CD14-positive monocyte (primary cell): ENCODE measurements at regions not wholly inside any gene's neighbourhood (a gene's known extent, or its start where the extent isn't known, plus 50 kb on each side); places are given as distances from the start of the nearest gene placed in this dataset.
A peak's percentile ranks its signal among the peaks of the same experiment; 100 is the strongest.
"Not testable (repeated sequence)": the region's sequence is repeated elsewhere in the genome, so short reads cannot be mapped to it uniquely, and the experiment has no call there.

ENCODE experiments used
- DNase-seq, 3 donors: peaks; one replicate each; pipeline ENCODE4 v3.0.0-alpha.2; 2011 to 2022
- H2AFZ ChIP-seq: 2 replicates; pipeline ENCODE4 v1.6.0; 2012; ENCODE audit warnings: mild to moderate bottlenecking, low read depth, low read length, inconsistent platforms; ENCODE audit not compliant: insufficient read depth, poor library complexity, severe bottlenecking
- H3K27ac ChIP-seq, 2 donors: 1 replicate in 1 of 2; 2 replicates in 1 of 2; pipeline ENCODE4 v1.5.1; 2012 to 2013; ENCODE audit warnings: low read length in 2 of 2, control low read depth in 1 of 2, inconsistent platforms in 1 of 2, low read depth in 1 of 2, mild to moderate bottlenecking in 1 of 2
- H3K27me3 ChIP-seq, 2 donors: one replicate each; pipeline versions ENCODE4 v1.6.0 to v1.6.1; 2011 to 2013; ENCODE audit warnings: low read length in 2 of 2; ENCODE audit not compliant: control insufficient read depth in 2 of 2, insufficient read depth in 2 of 2
- H3K36me3 ChIP-seq, 2 donors: replicated peaks in 1 of 2; 1 replicate in 1 of 2; 2 replicates in 1 of 2; pipeline versions ENCODE4 v1.5.1 to v1.6.1; 2012 to 2013; ENCODE audit warnings: low read length in 2 of 2, control low read depth in 1 of 2, inconsistent platforms in 1 of 2, mild to moderate bottlenecking in 1 of 2; ENCODE audit not compliant: insufficient read depth in 2 of 2, control insufficient read depth in 1 of 2
- H3K4me1 ChIP-seq, 2 donors: 1 replicate in 1 of 2; 2 replicates in 1 of 2; pipeline versions ENCODE4 v1.5.1 to v1.6.1; 2012 to 2013; ENCODE audit warnings: low read length in 2 of 2, control low read depth in 1 of 2, inconsistent platforms in 1 of 2, mild to moderate bottlenecking in 1 of 2, moderate library complexity in 1 of 2; ENCODE audit not compliant: insufficient read depth in 2 of 2, control insufficient read depth in 1 of 2
- H3K4me2 ChIP-seq: replicated peaks from 2 replicates; pipeline ENCODE3; 2012; ENCODE audit warnings: low read length, moderate library complexity, mild to moderate bottlenecking; ENCODE audit not compliant: poor library complexity, severe bottlenecking; ENCODE audit errors: extremely low read depth
- H3K4me3 ChIP-seq, 3 experiments: fragments of 200-600 bp in 1 of 3; sonication (generic) in 1 of 3; replicated peaks in 1 of 3; 1 replicate in 2 of 3; 2 replicates in 1 of 3; pipeline ENCODE4 v1.5.1; 2011 to 2013; ENCODE audit warnings: low read length in 3 of 3, mild to moderate bottlenecking in 3 of 3, control low read depth in 2 of 3, low read depth in 2 of 3, inconsistent platforms in 1 of 3, moderate library complexity in 1 of 3
- H3K79me2 ChIP-seq: 2 replicates; pipeline ENCODE4 v1.6.0; 2012; ENCODE audit warnings: mild to moderate bottlenecking, control low read depth, inconsistent platforms, low read length, moderate library complexity; ENCODE audit not compliant: insufficient read depth
- H3K9ac ChIP-seq: 2 replicates; pipeline ENCODE4 v1.6.0; 2017; ENCODE audit warnings: low read length, mild to moderate bottlenecking; ENCODE audit not compliant: insufficient read depth, poor library complexity, severe bottlenecking
- H3K9me3 ChIP-seq, 2 donors: replicated peaks in 1 of 2; 1 replicate in 1 of 2; 2 replicates in 1 of 2; pipeline versions ENCODE4 v1.5.1 to v1.6.1; 2012 to 2013; ENCODE audit warnings: low read length in 2 of 2, control low read depth in 1 of 2; ENCODE audit not compliant: control insufficient read depth in 1 of 2, insufficient read depth in 1 of 2
- H4K20me1 ChIP-seq: 2 replicates; pipeline ENCODE4 v1.6.0; 2012; ENCODE audit warnings: mild to moderate bottlenecking, low read length, control low read depth, moderate library complexity; ENCODE audit not compliant: insufficient read depth
- H3K27ac Mint-ChIP-seq, 7 donors: one replicate each; pipeline ENCODE4 v1.8.0; 2020; ENCODE audit warnings: mild to moderate bottlenecking in 7 of 7, mixed read lengths in 7 of 7, moderate library complexity in 6 of 7, inconsistent platforms in 2 of 7
- H3K27me3 Mint-ChIP-seq, 3 donors: one replicate each; pipeline ENCODE4 v1.8.0; 2021 to 2022; ENCODE audit warnings: low read depth in 3 of 3, mild to moderate bottlenecking in 3 of 3, mixed read lengths in 3 of 3, moderate library complexity in 3 of 3, inconsistent platforms in 1 of 3
- H3K36me3 Mint-ChIP-seq, 2 donors: one replicate each; pipeline ENCODE4 v1.8.0; 2020; ENCODE audit warnings: mixed read lengths in 2 of 2, inconsistent platforms in 1 of 2, mild to moderate bottlenecking in 1 of 2
- H3K4me1 Mint-ChIP-seq: one replicate; pipeline ENCODE4 v1.8.0; 2020; ENCODE audit warnings: mild to moderate bottlenecking, mixed read lengths
- H3K4me3 Mint-ChIP-seq, 2 donors: one replicate each; pipeline ENCODE4 v1.8.0; 2020; ENCODE audit warnings: mild to moderate bottlenecking in 2 of 2, mixed read lengths in 2 of 2, moderate library complexity in 1 of 2
- H3K9me3 Mint-ChIP-seq, 7 donors: one replicate each; pipeline ENCODE4 v1.8.0; 2020 to 2022; ENCODE audit warnings: mixed read lengths in 7 of 7, mild to moderate bottlenecking in 6 of 7, moderate library complexity in 6 of 7, inconsistent platforms in 2 of 7
- CTCF ChIP-seq: fragments of 200-600 bp; IDR thresholded peaks from one replicate; pipeline ENCODE4 v1.8.0; 2022; ENCODE audit warnings: antibody characterized with exemption, mild to moderate bottlenecking
- WGBS: methylation state at CpG from one replicate; pipeline ENCODE4 v1.1.5; 2013; ENCODE audit warnings: missing lambda C conversion rate; ENCODE audit not compliant: insufficient coverage; 5-methylcytosine and 5-hydroxymethylcytosine counted together
- intact Hi-C, 2 donors: fragments of 100-400 bp; cut with micrococcal nuclease; formaldehyde crosslinking; loops; one replicate each; pipeline versions ENCODE4 v1.15.0 to v1.15.1; 2023

- Histone ChIP-seq H4K20me1 (no peaks in the 10 kb centered on the region), H2AFZ (no peak overlapping the region), H3K36me3 (no peaks in the 10 kb centered on the region), H3K4me1 (peaks cover 12 to 15% of the 10 kb centered on the region in 2 donors), H3K27ac (no peak overlapping the region), H3K79me2 (no peaks in the 10 kb centered on the region), H3K4me3 (no peak overlapping the region), H3K9me3 (no peaks in the 10 kb centered on the region), H3K27me3 (no peaks in the 10 kb centered on the region), H3K4me2 (no peak overlapping the region), H3K9ac (no peak overlapping the region)
- Mint-ChIP-seq H3K36me3 (no peaks in the 10 kb centered on the region), H3K27me3 (no peaks in the 10 kb centered on the region), H3K4me3 (no peak overlapping the region), H3K27ac (peak overlapping the region in 1 of 7 donors; percentile 7), H3K4me1 (peaks cover 23% of the 10 kb centered on the region), H3K9me3 (peaks cover 0 to 4% (median 0%) of the 10 kb centered on the region in 7 donors)
- TF ChIP-seq CTCF, result no peak
- no peak for DNase-seq
- intact Hi-C loops, result no loop called here
- 92% methylated on average over 7 of the region's 15 CpGs for WGBS
Measured at GRCh38 chr2:111537078-111537655, 346.8 kb downstream of the ANAPC1 start.

DNA sequence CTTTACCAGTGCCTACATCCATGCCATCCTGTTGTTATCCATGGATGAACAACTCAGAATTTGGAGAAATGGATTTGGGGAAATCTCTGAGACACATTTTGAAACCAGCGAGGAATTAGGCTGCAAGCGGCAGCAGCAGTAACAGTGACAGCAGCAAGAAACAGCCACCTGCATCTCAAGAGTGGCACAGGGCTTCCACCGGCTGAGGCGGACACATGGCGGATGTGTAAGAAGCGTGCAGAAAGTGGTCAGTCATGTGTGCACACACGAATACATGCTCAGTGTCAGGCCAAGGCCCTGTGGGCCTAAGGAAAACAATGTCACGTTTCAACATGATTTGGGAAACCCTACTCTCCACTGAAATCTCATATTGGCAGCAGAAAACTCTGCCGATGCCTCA is 344.0 kb downstream of the ANAPC1 start:
- peaks cover 15% of the 10 kb centered on the region for H3K4me1 Mint-ChIP-seq
- H3K4me1 ChIP-seq, result peaks cover 8 to 12% of the 10 kb centered on the region in 2 donors
- WGBS, result no CpG with 5 or more reads among the region's 9 CpGs
- H2AFZ ChIP-seq, H3K9ac ChIP-seq, H3K27ac ChIP-seq, H3K4me3 ChIP-seq, H3K9me3 Mint-ChIP-seq, intact Hi-C loops, H3K36me3 Mint-ChIP-seq, H3K79me2 ChIP-seq, H3K27ac Mint-ChIP-seq, H3K27me3 Mint-ChIP-seq, H3K4me2 ChIP-seq, H3K4me3 Mint-ChIP-seq, H4K20me1 ChIP-seq, H3K9me3 ChIP-seq, H3K36me3 ChIP-seq, H3K27me3 ChIP-seq, DNase-seq: not testable (repeated sequence)

DNA sequence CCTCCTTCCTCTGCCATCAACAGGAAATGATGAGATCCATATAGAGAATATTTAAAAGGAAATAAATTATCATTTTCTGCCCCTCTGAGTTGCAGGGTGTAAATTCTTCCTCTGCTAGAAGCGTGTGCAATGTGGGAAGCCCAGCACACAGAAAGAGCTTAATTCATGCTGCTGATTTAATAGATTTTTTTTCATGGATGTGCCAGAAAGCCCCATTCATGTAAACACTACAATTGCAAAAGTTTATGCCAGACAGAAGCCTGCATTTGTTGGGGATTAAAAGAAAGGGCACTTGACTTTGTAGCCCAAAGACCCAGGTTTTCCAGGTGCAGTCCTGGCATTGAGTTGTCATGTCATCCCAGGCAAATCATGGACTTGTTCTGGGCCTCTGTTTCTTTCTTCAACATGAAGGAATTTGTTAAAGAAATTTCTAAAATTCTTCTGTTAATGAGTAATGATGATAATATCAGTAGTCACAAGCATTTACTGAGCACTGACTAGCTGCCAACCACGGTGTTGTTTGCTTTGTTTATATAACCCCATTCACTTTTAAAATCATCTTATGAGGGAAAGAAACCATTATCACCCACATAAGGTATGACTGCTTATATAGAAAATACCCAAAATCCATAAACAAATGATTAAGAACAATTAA is 341.7 kb downstream of the ANAPC1 start:
- H3K27ac Mint-ChIP-seq, H3K9me3 ChIP-seq, H3K36me3 ChIP-seq, H3K4me2 ChIP-seq, H3K79me2 ChIP-seq, DNase-seq, intact Hi-C loops, H3K9me3 Mint-ChIP-seq, H3K27me3 Mint-ChIP-seq, H3K27me3 ChIP-seq, H3K36me3 Mint-ChIP-seq, H3K4me3 ChIP-seq, H3K4me1 Mint-ChIP-seq, H3K9ac ChIP-seq, H3K4me3 Mint-ChIP-seq, H3K4me1 ChIP-seq, H3K27ac ChIP-seq, H2AFZ ChIP-seq, H4K20me1 ChIP-seq: not testable (repeated sequence)
- no CpG with 5 or more reads among the region's 2 CpGs for WGBS

- H3K27me3 ChIP-seq, H3K4me3 Mint-ChIP-seq, H3K9me3 ChIP-seq, H3K27ac Mint-ChIP-seq, H3K4me2 ChIP-seq, H3K4me3 ChIP-seq, H3K79me2 ChIP-seq, H3K9me3 Mint-ChIP-seq, intact Hi-C loops, H3K4me1 Mint-ChIP-seq, DNase-seq, H2AFZ ChIP-seq, H4K20me1 ChIP-seq, H3K27me3 Mint-ChIP-seq, H3K27ac ChIP-seq, H3K36me3 ChIP-seq, H3K36me3 Mint-ChIP-seq, H3K4me1 ChIP-seq, H3K9ac ChIP-seq: not testable (repeated sequence)
- WGBS, result no CpG with 5 or more reads among the region's 2 CpGs
Measured at GRCh38 chr2:111544006-111544405, 340.0 kb downstream of the ANAPC1 start.
